Eye (tissue), 1 donor: ENCODE measurements at regions not wholly inside any gene's neighbourhood (a gene's known extent, or its start where the extent isn't known, plus 50 kb on each side); places are given as distances from the start of the nearest gene placed in this dataset.
A peak's percentile ranks its signal among the peaks of the same experiment; 100 is the strongest.

Source experiments
- DNase-seq: peaks from one replicate; pipeline ENCODE4 v3.0.0-alpha.2; 2015

- no peak for DNase-seq
These were observed 1469.7 kb upstream of the PIK3C3 start for GRCh38 chr18:40485318-40485717.

GRCh38 chr18:40473221-40474029 lies 1481.6 kb upstream of the PIK3C3 start:
- DNase-seq: no peak

GRCh38 chr18:40470723-40471122 lies 1484.3 kb upstream of the PIK3C3 start:
- DNase-seq: no peak

- DNase-seq: no peak
These were observed 1485.2 kb upstream of the PIK3C3 start for GRCh38 chr18:40469851-40470250.

- DNase-seq: no peak
These were observed 1485.7 kb upstream of the PIK3C3 start for GRCh38 chr18:40469316-40469715.

- DNase-seq: no peak
These were observed 1491.0 kb upstream of the PIK3C3 start for GRCh38 chr18:40464032-40464431.

GRCh38 chr18:40453903-40454302 lies 1501.1 kb upstream of the PIK3C3 start:
- DNase-seq: no peak

- no peak for DNase-seq
These were observed 1502.4 kb upstream of the PIK3C3 start for GRCh38 chr18:40452599-40452998.

- no peak for DNase-seq
These were observed 1504.3 kb upstream of the PIK3C3 start for GRCh38 chr18:40450751-40451150.

- no peak for DNase-seq
These were observed 1507.2 kb upstream of the PIK3C3 start for GRCh38 chr18:40447820-40448219.

- no peak for DNase-seq
These were observed 1514.9 kb upstream of the PIK3C3 start for GRCh38 chr18:40440088-40440487.

GRCh38 chr18:40437517-40437916 lies 1517.5 kb upstream of the PIK3C3 start:
- peak; percentile 5 for DNase-seq

GRCh38 chr18:40431071-40431985 lies 1523.7 kb upstream of the PIK3C3 start:
- no peak for DNase-seq

GRCh38 chr18:40423291-40423690 lies 1531.7 kb upstream of the PIK3C3 start:
- no peak for DNase-seq

GRCh38 chr18:40420675-40421074 lies 1534.4 kb upstream of the PIK3C3 start:
- DNase-seq: no peak

GRCh38 chr18:40417501-40417900 lies 1537.5 kb upstream of the PIK3C3 start:
- no peak for DNase-seq

GRCh38 chr18:40415821-40416220 lies 1539.2 kb upstream of the PIK3C3 start:
- DNase-seq: no peak

GRCh38 chr18:40415176-40415791 lies 1539.8 kb upstream of the PIK3C3 start:
- DNase-seq: no peak

- no peak for DNase-seq
These were observed 1540.8 kb upstream of the PIK3C3 start for GRCh38 chr18:40414155-40414754.

- peak; percentile 69 for DNase-seq
These were observed 1541.9 kb upstream of the PIK3C3 start for GRCh38 chr18:40413160-40413559.

GRCh38 chr18:40412410-40412809 lies 1542.6 kb upstream of the PIK3C3 start:
- DNase-seq: no peak

- no peak for DNase-seq
These were observed 1547.1 kb upstream of the PIK3C3 start for GRCh38 chr18:40407909-40408308.

GRCh38 chr18:40404284-40404683 lies 1550.8 kb upstream of the PIK3C3 start:
- DNase-seq: no peak
